Right atrium auricular region (tissue), 2 donors: ENCODE measurements at regions not wholly inside any gene's neighbourhood (a gene's known extent, or its start where the extent isn't known, plus 50 kb on each side); places are given as distances from the start of the nearest gene placed in this dataset.

Source experiments
- DNase-seq: peaks from one replicate; pipeline ENCODE4 v3.0.0-alpha.2; 2019; ENCODE audit warnings: low spot score
- H3K27ac ChIP-seq, 2 donors: fragments of 200-600 bp; sonication (generic); 1 replicate in 1 of 2; 2 replicates in 1 of 2; pipeline ENCODE4 v1.5.1; 2016 to 2019
- H3K27me3 ChIP-seq, 2 donors: fragments of 200-600 bp; sonication (generic); one replicate each; pipeline versions ENCODE4 v1.5.1 to v1.6.0; 2017 to 2019
- H3K36me3 ChIP-seq: fragments of 200-600 bp; sonication (generic); one replicate; pipeline ENCODE4 v1.5.1; 2016
- H3K4me1 ChIP-seq, 2 donors: fragments of 200-600 bp; sonication (generic); one replicate each; pipeline versions ENCODE4 v1.5.1 to v1.6.0; 2017 to 2019
- H3K4me3 ChIP-seq, 2 donors: fragments of 200-600 bp; sonication (generic); 1 replicate in 1 of 2; 2 replicates in 1 of 2; pipeline ENCODE4 v1.5.1; 2017 to 2019; ENCODE audit warnings: mild to moderate bottlenecking in 1 of 2, moderate library complexity in 1 of 2
- H3K9me3 ChIP-seq, 2 donors: fragments of 200-600 bp; sonication (generic); one replicate each; pipeline ENCODE4 v1.5.1; 2019
- CTCF ChIP-seq, 2 donors: fragments of 200-600 bp; sonication (generic); IDR thresholded peaks; one replicate each; pipeline ENCODE4 v1.5.1; 2019; ENCODE audit warnings: antibody characterized with exemption in 2 of 2

GRCh38 chr17:65389426-65389825, 172.0 kb downstream of the AXIN2 start:
- no peaks in the 10 kb centered on the region for H3K4me1 ChIP-seq
- no peak for TF ChIP-seq CTCF (IDR thresholded peaks at IDR 0.05)
- H3K27me3 ChIP-seq, result no peaks in the 10 kb centered on the region
- H3K27ac ChIP-seq, result no peak overlapping the region
- no peak for DNase-seq
- no peak overlapping the region for H3K4me3 ChIP-seq
- H3K36me3 ChIP-seq, result no peaks in the 10 kb centered on the region
- H3K9me3 ChIP-seq, result no peaks in the 10 kb centered on the region

GRCh38 chr17:65388911-65389310, 172.5 kb downstream of the AXIN2 start:
- H3K27ac ChIP-seq, result no peak overlapping the region

DNA sequence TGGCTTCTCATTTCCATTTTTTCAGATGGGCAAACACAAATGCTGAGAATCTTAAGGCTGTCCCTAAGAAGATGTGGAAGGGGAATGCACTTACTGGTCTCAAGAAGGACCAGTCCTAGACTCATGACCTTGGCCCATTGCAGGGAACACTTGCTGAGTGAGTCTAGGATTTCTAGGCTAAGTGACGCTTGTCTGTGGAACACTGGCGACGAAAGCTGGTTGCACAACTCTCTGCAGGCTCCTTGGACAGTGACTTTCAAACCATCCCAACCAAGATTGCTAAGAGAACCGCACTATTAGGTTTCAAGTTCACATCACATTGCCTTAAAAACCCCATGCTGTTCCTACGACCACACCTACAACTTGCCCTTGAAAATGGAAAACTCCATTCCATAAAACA, 174.1 kb downstream of the AXIN2 start:
- Histone ChIP-seq H3K9me3 (no peaks in the 10 kb centered on the region), H3K27ac (no peak overlapping the region), H3K4me1 (no peaks in the 10 kb centered on the region), H3K36me3 (no peaks in the 10 kb centered on the region), H3K27me3 (no peaks in the 10 kb centered on the region), H3K4me3 (no peak overlapping the region)
- TF ChIP-seq CTCF (IDR thresholded peaks at IDR 0.05), result no peak
- no peak for DNase-seq

More at GRCh38 chr17:65388911-65389310, 172.5 kb downstream of the AXIN2 start:
- H3K4me3 ChIP-seq, result no peak overlapping the region
- H3K9me3 ChIP-seq, result no peaks in the 10 kb centered on the region
- TF ChIP-seq CTCF (IDR thresholded peaks at IDR 0.05), result no peak
- no peak for DNase-seq
- H3K4me1 ChIP-seq, result no peaks in the 10 kb centered on the region
- no peaks in the 10 kb centered on the region for H3K27me3 ChIP-seq
- no peaks in the 10 kb centered on the region for H3K36me3 ChIP-seq

DNA sequence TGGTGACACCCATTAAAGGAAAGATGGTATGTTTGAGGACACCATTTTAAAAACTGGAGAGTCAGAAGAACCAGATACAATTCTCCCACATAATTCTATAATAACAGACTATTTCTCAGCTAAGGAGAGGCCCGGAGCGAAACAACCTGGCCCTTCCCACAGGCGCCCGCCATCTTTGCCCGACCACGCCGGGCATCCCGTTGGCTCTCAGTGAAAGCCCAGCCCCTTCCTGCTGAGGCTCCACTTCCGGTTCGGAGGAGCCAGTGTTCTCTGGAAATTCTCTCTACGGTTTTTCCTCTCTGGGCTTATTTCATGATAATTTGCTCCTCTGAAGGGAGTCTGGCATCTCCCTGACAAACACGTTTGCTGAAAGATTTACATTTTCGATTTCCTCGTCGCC, 175.7 kb downstream of the AXIN2 start:
- Histone ChIP-seq H3K4me3 (no peak overlapping the region), H3K27ac (no peak overlapping the region), H3K9me3 (no peaks in the 10 kb centered on the region), H3K36me3 (no peaks in the 10 kb centered on the region), H3K4me1 (no peaks in the 10 kb centered on the region), H3K27me3 (no peaks in the 10 kb centered on the region)
- no peak for DNase-seq
- no peak for TF ChIP-seq CTCF (IDR thresholded peaks at IDR 0.05)

DNA sequence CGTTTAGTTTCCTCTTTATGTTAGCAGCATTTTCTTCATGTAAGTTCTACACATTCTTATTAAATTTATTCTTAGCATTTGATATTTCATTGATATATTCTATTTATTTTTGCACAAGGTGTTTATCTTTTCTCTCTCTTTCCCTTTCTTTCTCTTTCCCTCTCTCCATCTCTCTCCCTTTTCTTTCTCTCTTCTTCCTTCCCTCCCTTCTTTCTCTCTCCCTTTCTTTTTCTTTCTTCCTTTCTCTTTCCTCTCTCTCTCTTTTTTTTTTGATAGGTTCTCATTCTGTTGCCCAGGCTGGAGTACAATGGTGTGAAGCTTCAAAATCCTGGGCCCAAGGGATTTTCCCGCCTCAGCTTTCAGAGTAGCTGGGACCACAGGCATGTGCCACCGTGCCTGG, 176.4 kb downstream of the AXIN2 start:
- DNase-seq, result no peak
- Histone ChIP-seq H3K27me3 (no peaks in the 10 kb centered on the region), H3K27ac (no peak overlapping the region), H3K4me1 (no peaks in the 10 kb centered on the region), H3K4me3 (no peak overlapping the region), H3K36me3 (no peaks in the 10 kb centered on the region), H3K9me3 (no peaks in the 10 kb centered on the region)
- TF ChIP-seq CTCF (IDR thresholded peaks at IDR 0.05), result no peak

- no peak overlapping the region for H3K27ac ChIP-seq
- H3K27me3 ChIP-seq, result no peaks in the 10 kb centered on the region
- DNase-seq, result no peak
- H3K4me3 ChIP-seq, result no peak overlapping the region
- H3K9me3 ChIP-seq, result no peaks in the 10 kb centered on the region
- H3K4me1 ChIP-seq, result no peaks in the 10 kb centered on the region
- H3K36me3 ChIP-seq, result no peaks in the 10 kb centered on the region
- no peak for TF ChIP-seq CTCF (IDR thresholded peaks at IDR 0.05)
Observed at GRCh38 chr17:65381152-65381551, 180.3 kb downstream of the AXIN2 start.
